Midbrain (tissue), 1 donor: ENCODE measurements at regions not wholly inside any gene's neighbourhood (a gene's known extent, or its start where the extent isn't known, plus 50 kb on each side); places are given as distances from the start of the nearest gene placed in this dataset.

ENCODE experiments used
- DNase-seq: peaks from one replicate; lab custom pipeline; 2025; lab: John Stamatoyannopoulos, UW

- no peak for DNase-seq
These were observed 600.1 kb downstream of the IRS1 start for GRCh38 chr2:226199555-226199954.

- DNase-seq = no peak
These were observed 600.7 kb downstream of the IRS1 start for GRCh38 chr2:226198956-226199355.

GRCh38 chr2:226190479-226191252 lies 609.0 kb downstream of the IRS1 start:
- DNase-seq = no peak

- no peak for DNase-seq
These were observed 610.6 kb downstream of the IRS1 start for GRCh38 chr2:226189061-226189460.

- no peak for DNase-seq
These were observed 612.0 kb downstream of the IRS1 start for GRCh38 chr2:226187616-226188015.

- no peak for DNase-seq
These were observed 612.5 kb downstream of the IRS1 start for GRCh38 chr2:226187156-226187555.

GRCh38 chr2:226185616-226186211 lies 613.9 kb downstream of the IRS1 start:
- DNase-seq = no peak

- no peak for DNase-seq
These were observed 614.5 kb downstream of the IRS1 start for GRCh38 chr2:226184940-226185615.

GRCh38 chr2:226184540-226184939 lies 615.1 kb downstream of the IRS1 start:
- no peak for DNase-seq

- DNase-seq = no peak
These were observed 616.1 kb downstream of the IRS1 start for GRCh38 chr2:226183550-226183949.

- no peak for DNase-seq
These were observed 616.6 kb downstream of the IRS1 start for GRCh38 chr2:226183033-226183432.

- no peak for DNase-seq
These were observed 617.7 kb downstream of the IRS1 start for GRCh38 chr2:226181909-226182308.

- DNase-seq = no peak
These were observed 619.2 kb downstream of the IRS1 start for GRCh38 chr2:226180281-226180884.

- no peak for DNase-seq
These were observed 620.6 kb downstream of the IRS1 start for GRCh38 chr2:226179010-226179409.

GRCh38 chr2:226176283-226176984 lies 623.2 kb downstream of the IRS1 start:
- DNase-seq = no peak

- no peak for DNase-seq
These were observed 625.2 kb downstream of the IRS1 start for GRCh38 chr2:226174390-226174789.

GRCh38 chr2:226172939-226173338 lies 626.7 kb downstream of the IRS1 start:
- DNase-seq = no peak

- DNase-seq = no peak
These were observed 627.3 kb downstream of the IRS1 start for GRCh38 chr2:226172309-226172708.

GRCh38 chr2:226169751-226170581 lies 629.7 kb downstream of the IRS1 start:
- DNase-seq = no peak

GRCh38 chr2:226168496-226169160 lies 631.0 kb downstream of the IRS1 start:
- DNase-seq = no peak

GRCh38 chr2:226164512-226164911 lies 635.1 kb downstream of the IRS1 start:
- no peak for DNase-seq
